ENCODE measurements at regions not wholly inside any gene's neighbourhood (a gene's known extent, or its start where the extent isn't known, plus 50 kb on each side); places are given as distances from the start of the nearest gene placed in this dataset.

DNA sequence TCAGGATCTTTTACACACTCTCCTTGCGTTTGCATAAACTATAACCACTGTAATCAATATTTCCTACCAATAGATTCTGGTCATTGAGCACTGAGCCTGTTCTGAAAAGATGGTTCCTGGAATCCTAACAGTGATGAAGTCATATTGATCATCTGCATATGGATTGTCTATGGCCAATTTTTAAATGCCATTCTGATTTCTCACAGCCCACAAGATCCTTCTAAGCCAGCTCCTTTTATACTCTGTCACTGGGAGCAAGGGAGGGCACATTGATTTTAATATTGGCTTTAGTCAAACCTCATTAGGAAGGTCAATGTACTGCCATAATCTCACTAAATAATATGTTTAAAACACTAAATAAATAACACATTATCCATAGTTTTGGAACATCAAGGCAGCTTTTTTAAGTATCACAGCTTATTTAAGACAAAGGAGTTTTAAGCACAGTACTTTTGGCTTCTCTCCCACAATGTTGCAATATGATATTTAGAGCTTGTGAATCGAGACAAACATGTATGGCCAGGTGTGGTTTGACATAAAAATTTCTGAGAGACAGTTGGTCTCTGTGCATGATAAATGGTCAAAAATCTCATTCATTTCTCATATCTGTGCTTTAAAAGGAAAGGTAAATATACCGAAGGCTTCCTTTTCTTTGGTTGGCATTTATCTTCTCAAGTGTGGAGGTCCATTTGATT lies 267.3 kb downstream of the MTX2 start:
- TF ChIP-seq SIN3A (IDR thresholded peaks at IDR 0.05; ENCODE audit: borderline replicate concordance, low read depth, low read length) (no peak), EED (CRISPR knock-in tag; IDR thresholded peaks at IDR 0.05) (no peak), ZNF263 (CRISPR knock-in tag; IDR thresholded peaks at IDR 0.05) (no peak), POLR2AphosphoS5 (IDR thresholded peaks at IDR 0.05; ENCODE audit: low read depth, low read length) (no peak), MAFK (conservative IDR thresholded peaks at IDR 0.05 in 1 of 2, IDR thresholded peaks at IDR 0.05 in 1 of 2; ENCODE audit: low read length in 2 of 2) (no peak), CHD2 (IDR thresholded peaks at IDR 0.05; ENCODE audit: low read depth, low read length) (no peak), ZNF570 (CRISPR knock-in tag; IDR thresholded peaks at IDR 0.05; ENCODE audit: borderline replicate concordance) (no peak), HNRNPK (IDR thresholded peaks at IDR 0.05; ENCODE audit: low read depth, low read length, poor library complexity, severe bottlenecking) (no peak)
- TF ChIP-seq, protein P1, sequence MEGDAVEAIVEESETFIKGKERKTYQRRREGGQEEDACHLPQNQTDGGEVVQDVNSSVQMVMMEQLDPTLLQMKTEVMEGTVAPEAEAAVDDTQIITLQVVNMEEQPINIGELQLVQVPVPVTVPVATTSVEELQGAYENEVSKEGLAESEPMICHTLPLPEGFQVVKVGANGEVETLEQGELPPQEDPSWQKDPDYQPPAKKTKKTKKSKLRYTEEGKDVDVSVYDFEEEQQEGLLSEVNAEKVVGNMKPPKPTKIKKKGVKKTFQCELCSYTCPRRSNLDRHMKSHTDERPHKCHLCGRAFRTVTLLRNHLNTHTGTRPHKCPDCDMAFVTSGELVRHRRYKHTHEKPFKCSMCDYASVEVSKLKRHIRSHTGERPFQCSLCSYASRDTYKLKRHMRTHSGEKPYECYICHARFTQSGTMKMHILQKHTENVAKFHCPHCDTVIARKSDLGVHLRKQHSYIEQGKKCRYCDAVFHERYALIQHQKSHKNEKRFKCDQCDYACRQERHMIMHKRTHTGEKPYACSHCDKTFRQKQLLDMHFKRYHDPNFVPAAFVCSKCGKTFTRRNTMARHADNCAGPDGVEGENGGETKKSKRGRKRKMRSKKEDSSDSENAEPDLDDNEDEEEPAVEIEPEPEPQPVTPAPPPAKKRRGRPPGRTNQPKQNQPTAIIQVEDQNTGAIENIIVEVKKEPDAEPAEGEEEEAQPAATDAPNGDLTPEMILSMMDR (CRISPR knock-in tag; IDR thresholded peaks at IDR 0.05): no peak
- TF ChIP-seq, protein P2, sequence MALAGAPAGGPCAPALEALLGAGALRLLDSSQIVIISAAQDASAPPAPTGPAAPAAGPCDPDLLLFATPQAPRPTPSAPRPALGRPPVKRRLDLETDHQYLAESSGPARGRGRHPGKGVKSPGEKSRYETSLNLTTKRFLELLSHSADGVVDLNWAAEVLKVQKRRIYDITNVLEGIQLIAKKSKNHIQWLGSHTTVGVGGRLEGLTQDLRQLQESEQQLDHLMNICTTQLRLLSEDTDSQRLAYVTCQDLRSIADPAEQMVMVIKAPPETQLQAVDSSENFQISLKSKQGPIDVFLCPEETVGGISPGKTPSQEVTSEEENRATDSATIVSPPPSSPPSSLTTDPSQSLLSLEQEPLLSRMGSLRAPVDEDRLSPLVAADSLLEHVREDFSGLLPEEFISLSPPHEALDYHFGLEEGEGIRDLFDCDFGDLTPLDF (CRISPR knock-in tag; IDR thresholded peaks at IDR 0.05): no peak
- TF ChIP-seq, protein P3, sequence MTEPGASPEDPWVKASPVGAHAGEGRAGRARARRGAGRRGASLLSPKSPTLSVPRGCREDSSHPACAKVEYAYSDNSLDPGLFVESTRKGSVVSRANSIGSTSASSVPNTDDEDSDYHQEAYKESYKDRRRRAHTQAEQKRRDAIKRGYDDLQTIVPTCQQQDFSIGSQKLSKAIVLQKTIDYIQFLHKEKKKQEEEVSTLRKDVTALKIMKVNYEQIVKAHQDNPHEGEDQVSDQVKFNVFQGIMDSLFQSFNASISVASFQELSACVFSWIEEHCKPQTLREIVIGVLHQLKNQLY (CRISPR knock-in tag; IDR thresholded peaks at IDR 0.05): no peak

Data from HepG2 (cell line).